22Rv1 (cell line): ENCODE measurements at regions not wholly inside any gene's neighbourhood (a gene's known extent, or its start where the extent isn't known, plus 50 kb on each side); places are given as distances from the start of the nearest gene placed in this dataset.

ENCODE experiments used
- H3K27ac ChIP-seq: fragments of 450-650 bp; 2 replicates; pipeline ENCODE4 v1.5.1; 2017
- ZFX ChIP-seq: fragments of 450-650 bp; IDR thresholded peaks from 2 replicates; pipeline ENCODE4 v1.6.1; 2017; ENCODE audit warnings: antibody characterized with exemption, borderline replicate concordance
- TF ChIP-seq, protein P1 (sequence below): fragments of 450-650 bp; IDR thresholded peaks from 2 replicates; pipeline ENCODE4 v1.5.1; 2017; ENCODE audit warnings: mild to moderate bottlenecking

DNA sequence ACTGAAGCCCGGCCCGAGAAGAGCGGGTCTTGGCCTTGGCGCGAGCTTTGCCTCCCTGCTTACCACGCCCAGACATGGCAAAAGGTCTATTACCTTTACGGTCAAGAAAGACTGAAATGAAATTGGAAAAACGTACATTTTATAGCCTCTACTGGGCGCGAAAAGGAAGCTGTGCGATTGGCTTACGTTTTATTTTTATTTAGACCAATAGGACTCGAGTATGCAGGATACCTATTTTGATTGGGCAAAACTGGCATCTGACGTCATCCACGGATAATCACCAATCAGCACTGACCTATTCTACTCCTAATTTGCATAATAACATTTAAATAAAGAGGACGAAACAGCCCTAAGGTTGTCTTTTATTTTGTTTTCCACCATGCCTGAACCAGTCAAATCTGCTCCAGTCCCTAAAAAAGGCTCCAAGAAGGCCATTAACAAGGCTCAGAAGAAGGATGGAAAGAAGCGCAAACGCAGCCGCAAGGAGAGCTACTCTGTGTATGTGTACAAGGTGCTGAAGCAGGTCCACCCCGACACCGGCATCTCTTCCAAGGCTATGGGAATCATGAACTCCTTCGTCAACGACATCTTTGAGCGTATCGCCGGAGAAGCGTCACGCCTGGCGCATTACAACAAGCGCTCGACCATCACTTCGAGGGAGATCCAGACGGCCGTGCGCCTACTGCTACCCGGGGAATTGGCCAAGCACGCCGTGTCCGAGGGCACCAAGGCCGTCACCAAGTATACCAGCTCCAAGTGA is 97.4 kb downstream of the OR2B2 start:
- TF ChIP-seq, protein P1, sequence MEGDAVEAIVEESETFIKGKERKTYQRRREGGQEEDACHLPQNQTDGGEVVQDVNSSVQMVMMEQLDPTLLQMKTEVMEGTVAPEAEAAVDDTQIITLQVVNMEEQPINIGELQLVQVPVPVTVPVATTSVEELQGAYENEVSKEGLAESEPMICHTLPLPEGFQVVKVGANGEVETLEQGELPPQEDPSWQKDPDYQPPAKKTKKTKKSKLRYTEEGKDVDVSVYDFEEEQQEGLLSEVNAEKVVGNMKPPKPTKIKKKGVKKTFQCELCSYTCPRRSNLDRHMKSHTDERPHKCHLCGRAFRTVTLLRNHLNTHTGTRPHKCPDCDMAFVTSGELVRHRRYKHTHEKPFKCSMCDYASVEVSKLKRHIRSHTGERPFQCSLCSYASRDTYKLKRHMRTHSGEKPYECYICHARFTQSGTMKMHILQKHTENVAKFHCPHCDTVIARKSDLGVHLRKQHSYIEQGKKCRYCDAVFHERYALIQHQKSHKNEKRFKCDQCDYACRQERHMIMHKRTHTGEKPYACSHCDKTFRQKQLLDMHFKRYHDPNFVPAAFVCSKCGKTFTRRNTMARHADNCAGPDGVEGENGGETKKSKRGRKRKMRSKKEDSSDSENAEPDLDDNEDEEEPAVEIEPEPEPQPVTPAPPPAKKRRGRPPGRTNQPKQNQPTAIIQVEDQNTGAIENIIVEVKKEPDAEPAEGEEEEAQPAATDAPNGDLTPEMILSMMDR: no peak
- no peak for TF ChIP-seq ZFX
- H3K27ac ChIP-seq: peak overlapping the region; percentile 99

DNA sequence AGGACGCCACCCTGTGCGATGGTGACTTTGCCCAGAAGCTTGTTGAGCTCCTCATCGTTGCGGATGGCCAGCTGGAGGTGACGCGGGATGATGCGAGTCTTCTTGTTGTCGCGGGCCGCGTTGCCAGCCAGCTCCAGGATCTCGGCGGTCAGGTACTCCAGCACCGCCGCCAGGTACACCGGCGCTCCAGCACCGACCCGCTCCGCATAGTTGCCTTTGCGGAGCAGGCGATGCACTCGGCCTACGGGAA is 97.9 kb downstream of the OR2B2 start:
- peak overlapping the region; percentile 99 for H3K27ac ChIP-seq

DNA sequence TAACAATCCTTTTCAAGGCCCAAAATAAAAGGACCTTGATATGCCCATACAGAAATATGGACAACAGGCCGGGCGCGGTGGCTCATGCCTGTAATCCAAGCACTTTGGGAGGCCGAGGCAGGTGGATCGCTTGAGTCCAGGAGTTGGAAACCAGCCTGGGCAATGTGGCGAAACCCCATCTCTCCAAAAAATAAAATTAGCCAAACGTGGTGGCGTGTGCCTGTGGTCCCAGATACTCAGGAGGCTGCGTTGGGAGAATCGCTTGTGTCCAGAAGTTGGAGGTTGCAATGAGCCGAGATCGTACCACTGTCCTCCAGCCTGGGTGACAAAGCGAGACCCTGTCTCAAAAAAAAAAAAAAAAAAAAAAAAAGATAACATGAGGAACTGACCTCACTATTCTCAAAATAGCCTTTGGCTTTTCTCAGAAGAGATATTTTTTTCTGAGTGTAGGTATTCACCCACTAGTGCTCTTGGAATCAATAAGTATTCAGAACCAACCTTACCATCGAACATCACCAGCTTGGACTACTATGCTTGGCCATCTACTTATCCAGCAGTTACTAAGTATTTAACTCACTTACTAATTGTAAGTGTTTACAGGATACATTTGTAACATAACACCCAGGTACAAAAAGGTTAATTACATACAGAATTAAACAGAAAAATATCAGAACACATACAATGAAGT is 99.2 kb downstream of the OR2B2 start:
- H3K27ac ChIP-seq: peak overlapping the region; percentile 99
- TF ChIP-seq ZFX: no peak
- TF ChIP-seq, protein P1: no peak

DNA sequence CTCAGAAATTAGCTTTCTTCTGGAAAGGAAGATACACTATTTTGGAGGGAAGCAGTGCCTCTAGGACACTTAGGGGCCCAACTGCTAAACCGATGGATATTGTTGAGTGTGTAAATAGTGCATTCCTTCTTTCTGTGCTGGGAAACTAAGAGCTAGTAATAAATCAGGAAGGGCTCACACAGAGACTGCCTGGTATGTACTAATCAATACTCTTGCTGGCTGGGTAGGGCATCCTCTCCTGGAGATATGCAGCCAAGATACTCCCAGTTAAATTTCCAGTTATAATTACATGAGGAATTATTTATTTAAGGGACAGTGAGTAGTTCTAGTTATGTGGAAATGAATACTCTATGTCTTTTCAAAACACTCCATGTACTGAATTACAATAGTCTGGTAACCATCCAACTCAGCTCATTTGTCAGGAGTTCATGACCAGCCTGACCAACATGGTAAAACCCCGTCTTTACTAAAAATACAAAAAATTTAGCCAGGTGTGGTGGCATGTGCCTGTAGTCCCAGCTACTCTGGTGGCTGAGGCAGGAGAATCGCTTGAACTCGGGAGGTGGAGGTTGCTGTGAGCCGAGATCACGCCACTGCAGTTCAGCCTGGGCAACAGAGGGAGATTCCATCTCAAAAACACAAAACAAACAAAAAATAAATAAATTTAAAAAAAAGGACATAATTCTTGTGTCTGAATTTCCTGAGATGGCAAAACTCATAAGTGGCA is 100.0 kb downstream of the OR2B2 start:
- no peak for TF ChIP-seq ZFX
- TF ChIP-seq, protein P1: no peak
- peak overlapping the region; percentile 99 for H3K27ac ChIP-seq

DNA sequence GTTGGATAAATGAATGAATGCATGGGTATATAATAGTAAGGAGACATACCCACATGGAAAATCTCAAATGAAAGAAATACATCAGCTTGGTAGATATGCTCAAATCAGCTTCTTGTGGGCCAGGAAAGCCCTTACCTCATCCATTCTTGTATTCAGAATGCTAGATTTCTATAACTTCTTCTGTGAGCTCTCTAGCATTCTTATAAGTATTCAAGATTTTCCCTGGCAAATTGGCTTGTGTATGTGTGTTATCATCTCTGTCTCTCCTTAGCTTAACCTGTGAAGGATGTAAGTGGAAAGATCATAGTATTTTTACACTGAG is 100.8 kb downstream of the OR2B2 start:
- H3K27ac ChIP-seq: peak overlapping the region; percentile 99
- TF ChIP-seq, protein P1: no peak
- no peak for TF ChIP-seq ZFX

DNA sequence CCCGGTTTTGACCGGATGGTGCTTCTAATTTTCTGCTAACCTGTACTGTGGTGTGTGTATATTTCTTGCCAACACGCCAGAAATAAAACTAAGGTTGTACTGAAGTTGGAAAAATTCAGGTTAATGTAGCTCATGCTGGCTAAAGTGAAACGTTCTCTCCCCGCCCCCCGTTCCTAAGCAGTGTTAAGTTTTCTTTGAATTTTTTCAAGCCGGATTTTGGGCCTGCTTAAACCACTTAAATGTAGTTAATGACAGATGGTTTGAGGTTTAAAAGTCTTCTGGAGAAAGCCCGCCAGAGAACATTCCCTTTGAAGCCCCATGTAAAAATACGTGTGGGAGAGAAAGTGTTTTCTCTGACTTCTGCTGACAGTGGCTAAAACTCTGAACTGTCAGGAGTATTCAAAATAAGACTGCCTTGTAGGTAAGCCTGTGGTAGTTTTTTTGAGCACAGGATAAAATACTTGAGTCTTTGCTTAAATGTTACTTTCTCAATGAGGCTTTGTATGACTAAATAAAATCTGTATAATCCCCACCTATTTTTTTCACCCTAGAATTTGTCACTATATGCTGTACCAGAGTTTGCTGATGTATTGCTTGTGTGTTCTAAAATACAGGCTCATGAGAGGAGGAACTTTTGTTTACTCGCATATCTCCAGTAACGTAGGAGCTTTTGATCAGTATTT is 101.3 kb downstream of the OR2B2 start:
- TF ChIP-seq, protein P1: no peak
- no peak for TF ChIP-seq ZFX

DNA sequence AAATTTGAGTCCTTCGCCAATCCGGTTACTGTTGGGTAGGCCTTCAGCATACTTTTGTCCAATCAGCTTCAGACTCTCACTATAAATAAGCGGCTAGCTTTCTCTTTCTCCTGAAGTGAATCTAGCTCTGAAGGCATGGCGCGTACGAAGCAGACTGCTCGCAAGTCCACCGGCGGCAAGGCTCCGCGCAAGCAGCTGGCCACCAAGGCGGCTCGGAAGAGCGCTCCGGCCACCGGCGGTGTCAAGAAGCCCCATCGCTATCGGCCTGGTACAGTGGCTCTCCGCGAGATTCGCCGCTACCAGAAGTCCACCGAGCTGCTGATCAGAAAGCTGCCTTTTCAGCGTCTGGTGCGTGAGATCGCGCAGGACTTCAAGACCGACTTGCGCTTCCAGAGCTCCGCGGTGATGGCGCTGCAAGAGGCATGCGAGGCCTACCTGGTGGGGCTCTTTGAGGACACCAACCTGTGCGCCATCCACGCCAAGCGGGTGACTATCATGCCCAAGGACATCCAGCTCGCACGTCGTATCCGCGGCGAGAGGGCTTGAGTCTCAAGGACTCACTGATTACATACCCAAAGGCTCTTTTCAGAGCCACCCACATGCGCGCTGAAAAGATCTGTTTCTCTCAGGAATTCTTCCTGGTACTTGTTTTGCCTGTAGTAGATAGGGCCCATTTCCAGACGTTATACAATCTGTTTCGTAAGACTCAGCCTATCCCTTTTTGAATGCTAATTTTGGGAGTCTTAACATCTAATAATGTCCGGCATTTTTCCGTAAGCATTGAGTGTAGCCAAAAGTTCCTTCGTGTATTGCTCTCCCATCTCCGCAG is 102.0 kb downstream of the OR2B2 start:
- H3K27ac ChIP-seq: peak overlapping the region; percentile 99
- TF ChIP-seq, protein P1: peak; percentile 22
- TF ChIP-seq ZFX: no peak

More for the DNA sequence above, 101.3 kb downstream of the OR2B2 start:
- H3K27ac ChIP-seq: peak overlapping the region; percentile 99
